IPS-NIHi7 (cell line): ENCODE measurements at regions not wholly inside any gene's neighbourhood (a gene's known extent, or its start where the extent isn't known, plus 50 kb on each side); places are given as distances from the start of the nearest gene placed in this dataset.
A peak's percentile ranks its signal among the peaks of the same experiment; 100 is the strongest.
"Not testable (repeated sequence)": the region's sequence is repeated elsewhere in the genome, so short reads cannot be mapped to it uniquely, and the experiment has no call there.

Experiments
- DNase-seq: peaks from one replicate; pipeline ENCODE4 v3.0.0; 2012; ENCODE audit warnings: mixed read lengths; ENCODE audit errors: extremely low spot score

DNA sequence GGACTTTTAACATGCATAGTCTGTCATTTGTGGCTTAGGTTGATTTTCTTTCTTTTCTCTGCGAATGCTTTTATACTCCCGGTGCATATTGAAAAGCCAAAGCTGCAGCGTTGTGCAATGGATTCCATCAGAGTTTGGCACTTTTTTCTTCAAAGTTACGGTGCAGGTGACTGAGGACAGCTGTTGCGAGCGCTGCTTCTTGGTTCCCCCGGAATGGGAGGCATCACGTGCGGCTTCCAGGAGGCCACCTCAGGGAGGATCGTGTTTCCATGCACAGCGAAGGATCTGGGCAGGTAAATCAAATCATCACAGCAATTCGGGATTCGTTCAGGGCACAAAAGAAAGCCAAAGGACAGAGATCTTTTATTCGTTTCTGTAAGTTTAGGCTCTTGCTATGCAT, 109.6 kb upstream of the ALKAL2 start:
- DNase-seq = no peak

- no peak for DNase-seq
Observed at GRCh38 chr2:396903-397302, 109.0 kb upstream of the ALKAL2 start.

GRCh38 chr2:395886-396285, 108.0 kb upstream of the ALKAL2 start:
- no peak for DNase-seq

DNA sequence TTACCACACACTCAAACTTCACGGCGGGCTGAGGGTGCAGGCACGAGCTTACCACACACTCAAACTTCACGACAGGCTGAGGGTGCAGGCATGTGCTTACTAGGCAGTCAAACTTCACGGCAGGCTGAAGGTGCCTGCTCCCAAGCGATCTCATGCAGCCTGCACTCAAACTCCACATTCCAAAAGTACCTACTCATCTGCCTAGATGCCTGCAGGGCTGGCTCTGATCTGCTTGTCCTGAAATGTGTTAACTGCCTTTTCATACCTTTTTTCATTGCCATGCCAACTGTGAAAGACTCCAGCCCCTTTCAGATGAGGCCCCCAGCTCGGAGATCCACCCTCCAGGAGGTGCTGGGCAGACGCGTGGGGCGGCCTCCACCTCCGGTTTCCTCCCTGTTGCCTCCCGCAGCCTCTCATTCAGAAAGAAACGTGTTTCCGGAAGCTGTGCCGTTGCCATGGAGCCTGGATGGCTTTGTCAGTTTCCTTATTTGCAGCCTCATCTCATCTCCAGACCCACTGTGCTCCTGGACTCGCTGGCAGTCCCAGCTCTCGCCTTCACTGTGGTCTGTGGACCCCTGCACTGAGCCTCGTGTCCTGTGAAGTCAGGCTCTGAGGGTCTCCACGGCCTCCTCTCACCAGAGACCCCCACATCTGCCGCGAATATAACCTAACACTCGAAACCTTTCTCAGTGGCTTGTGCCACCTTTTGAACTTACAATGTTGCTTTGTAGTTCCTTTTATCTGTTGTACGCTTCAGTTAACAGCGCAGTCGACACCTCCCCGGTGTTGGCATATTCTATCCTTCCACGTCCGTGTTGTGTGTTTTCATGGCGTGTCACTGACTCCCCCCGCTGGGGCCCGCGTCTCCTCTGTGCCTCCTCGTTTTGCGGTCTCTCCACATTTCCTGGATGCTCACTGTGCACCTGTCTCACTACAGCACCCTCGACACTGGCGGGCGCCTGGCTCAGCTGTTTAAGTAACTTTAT, 106.1 kb upstream of the ALKAL2 start:
- DNase-seq = peak; percentile 49

DNA sequence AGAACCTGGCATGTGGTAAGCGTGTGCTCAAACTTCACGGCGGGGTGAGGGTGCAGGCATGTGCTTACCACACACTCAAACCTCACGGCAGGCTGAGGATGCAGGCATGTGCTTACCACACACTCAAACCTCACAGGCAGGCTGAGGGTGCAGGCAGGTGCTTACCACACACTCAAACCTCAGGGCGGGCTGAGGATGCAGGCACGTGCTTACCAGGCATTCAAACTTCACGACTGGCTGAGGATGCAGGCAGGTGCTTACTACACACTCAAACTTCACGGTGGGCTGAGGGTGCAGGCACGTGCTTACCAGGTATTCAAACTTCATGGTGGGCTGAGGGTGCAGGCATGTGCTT, 105.0 kb upstream of the ALKAL2 start:
- no peak for DNase-seq

DNA sequence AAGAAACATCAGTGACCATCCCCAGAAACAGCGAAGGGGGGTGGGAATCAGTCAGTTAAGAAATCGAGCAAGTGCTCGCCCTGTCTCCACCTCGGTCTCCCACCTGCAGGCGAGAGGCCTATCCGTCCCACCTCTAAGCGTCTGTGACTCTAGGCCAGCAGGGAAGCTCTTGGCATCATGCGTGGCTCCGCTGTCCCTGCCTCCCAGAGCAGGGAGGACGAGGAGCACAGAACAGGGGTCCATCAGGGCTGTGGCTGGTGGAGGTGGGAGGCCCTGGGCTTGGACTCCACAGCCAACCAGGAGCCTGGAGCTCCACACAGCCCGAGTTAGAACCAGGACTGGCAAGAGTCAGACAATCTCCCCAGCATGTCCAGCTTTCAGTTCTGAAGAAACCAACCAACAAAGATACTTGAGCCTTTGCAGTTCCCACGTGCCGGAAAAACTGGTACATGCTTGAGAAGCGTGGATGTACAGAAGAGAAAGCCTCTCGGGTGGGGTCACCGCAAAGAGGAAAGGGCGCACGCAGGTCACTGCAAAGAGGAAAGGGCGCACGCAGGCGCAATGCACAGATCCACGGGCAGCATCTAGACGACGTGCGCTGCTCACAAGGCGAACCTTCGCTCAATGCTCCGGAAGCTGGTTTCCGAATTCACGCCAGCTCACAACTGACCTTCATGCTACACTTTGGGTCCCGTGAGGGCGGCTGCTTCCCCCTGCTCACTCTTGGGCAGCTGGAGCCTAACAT, 104.5 kb upstream of the ALKAL2 start:
- DNase-seq = no peak

- DNase-seq = no peak
Observed at GRCh38 chr2:391696-392095, 103.8 kb upstream of the ALKAL2 start.

DNA sequence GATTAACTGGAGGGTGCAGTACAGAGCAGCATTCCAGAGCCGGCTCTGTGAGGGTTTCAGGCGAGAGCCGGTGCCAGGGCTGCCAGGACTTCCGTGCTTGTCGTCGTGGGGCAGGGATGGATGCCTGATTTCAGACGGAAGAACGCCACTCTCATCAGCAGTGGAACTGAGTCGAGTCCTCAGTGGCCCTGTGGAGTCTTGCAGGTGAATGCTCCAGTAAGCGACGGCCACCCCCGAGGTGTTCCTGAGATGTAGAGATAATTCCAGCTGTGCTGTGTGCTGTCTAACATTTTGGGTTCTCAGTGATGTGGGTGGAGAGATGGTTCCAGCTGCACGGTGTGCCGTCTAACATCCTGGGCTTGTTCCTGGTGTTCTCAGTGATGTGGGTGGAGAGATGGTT, 103.1 kb upstream of the ALKAL2 start:
- DNase-seq = no peak

DNA sequence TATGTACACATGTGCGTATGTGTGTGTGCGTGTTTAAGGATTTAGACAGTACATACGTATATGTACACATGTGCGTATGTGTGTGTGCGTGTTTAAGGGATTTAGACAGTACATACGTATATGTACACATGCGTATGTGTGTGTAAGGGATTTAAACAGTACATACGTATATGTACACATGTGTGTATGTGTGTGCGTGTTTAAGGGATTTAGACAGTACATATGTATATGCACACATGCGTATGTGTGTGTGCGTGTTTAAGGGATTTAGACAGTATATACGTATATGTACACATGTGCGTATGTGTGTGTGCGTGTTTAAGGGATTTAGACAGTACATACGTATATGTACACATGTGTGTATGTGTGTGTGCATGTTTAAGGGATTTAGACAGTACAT, 102.1 kb upstream of the ALKAL2 start:
- not testable (repeated sequence) for DNase-seq

DNA sequence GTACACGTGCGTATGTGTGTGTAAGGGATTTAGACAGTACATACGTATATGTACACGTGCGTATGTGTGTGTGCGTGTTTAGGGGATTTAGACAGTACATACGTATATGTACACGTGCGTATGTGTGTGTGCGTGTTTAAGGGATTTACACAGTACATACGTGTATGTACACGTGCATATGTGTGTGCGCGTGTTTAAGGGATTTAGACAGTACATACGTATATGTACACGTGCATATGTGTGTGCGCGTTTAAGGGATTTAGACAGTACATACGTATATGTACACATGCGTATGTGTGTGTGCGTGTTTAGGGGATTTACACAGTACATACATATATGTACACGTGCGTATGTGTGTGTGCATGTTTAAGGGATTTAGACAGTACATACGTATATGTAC, 100.9 kb upstream of the ALKAL2 start:
- DNase-seq = not testable (repeated sequence)

GRCh38 chr2:387980-388421, 100.1 kb upstream of the ALKAL2 start:
- DNase-seq = no peak

- no peak for DNase-seq
Observed at GRCh38 chr2:386406-387103, 98.7 kb upstream of the ALKAL2 start.

DNA sequence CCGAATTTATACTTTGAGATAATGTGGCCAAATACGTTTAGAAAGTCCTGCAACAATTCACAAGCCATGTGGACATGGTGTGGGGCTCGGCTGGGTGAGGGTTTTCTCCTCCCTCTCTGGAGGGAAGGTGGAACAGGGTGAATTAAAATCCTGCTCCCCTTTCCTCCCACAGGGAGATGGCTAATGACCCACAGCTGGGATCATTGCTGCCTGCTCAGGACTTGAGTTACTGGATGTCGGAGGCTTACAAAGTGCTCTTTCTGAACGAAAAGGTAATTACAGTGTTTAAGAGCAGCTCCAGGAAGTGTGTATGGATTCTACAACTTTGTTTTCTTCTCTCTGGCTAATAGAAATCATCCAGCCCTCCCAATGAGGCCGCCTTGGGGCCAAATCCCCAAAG, 97.9 kb upstream of the ALKAL2 start:
- no peak for DNase-seq

- no peak for DNase-seq
Observed at GRCh38 chr2:385061-385460, 97.2 kb upstream of the ALKAL2 start.

- no peak for DNase-seq
Observed at GRCh38 chr2:383888-384287, 96.0 kb upstream of the ALKAL2 start.

GRCh38 chr2:383178-383577, 95.3 kb upstream of the ALKAL2 start:
- peak; percentile 55 for DNase-seq

- no peak for DNase-seq
Observed at GRCh38 chr2:382728-383022, 94.8 kb upstream of the ALKAL2 start.

GRCh38 chr2:381941-382727, 94.2 kb upstream of the ALKAL2 start:
- DNase-seq = no peak

- no peak for DNase-seq
Observed at GRCh38 chr2:381181-381580, 93.3 kb upstream of the ALKAL2 start.

DNA sequence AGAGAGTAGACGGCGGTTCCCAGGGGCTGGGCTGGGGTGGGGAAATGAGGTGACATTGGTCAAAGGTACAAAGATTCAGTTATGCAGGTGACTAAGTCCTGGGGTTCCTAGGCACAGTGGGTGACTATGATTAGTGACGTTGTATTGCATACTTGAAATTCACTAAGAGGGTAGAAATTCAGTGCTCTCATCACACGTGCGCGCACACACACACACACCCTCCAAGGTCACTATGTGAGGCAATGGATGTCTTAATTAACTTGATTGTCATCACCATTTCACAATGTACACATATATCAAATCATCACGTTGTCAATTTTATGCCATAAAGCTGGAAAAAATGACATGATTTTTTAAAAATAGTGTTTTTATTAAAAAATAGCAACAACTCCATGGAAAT, 92.9 kb upstream of the ALKAL2 start:
- no peak for DNase-seq

DNA sequence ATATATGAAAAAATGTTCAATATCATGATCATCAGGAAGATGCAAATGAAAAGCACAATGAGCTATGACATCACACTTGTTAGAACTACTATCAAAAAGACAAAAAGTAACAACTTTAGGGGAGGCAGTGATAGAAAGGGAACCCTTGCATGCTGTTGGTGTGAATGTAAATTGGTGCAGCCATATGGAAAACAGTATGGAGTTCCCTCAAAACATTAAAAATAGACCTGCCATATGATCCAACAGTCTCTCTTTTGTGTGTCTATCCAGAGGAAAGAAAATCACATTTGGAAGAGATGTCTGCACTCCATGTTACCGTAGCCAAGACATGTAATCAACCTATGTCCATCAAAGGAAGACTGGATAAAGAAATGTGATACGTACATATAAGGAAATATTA, 92.3 kb upstream of the ALKAL2 start:
- DNase-seq = no peak

GRCh38 chr2:379778-380177, 91.9 kb upstream of the ALKAL2 start:
- DNase-seq = no peak
